NB4 (cell line): ENCODE measurements at regions not wholly inside any gene's neighbourhood (a gene's known extent, or its start where the extent isn't known, plus 50 kb on each side); places are given as distances from the start of the nearest gene placed in this dataset.

Experiments
- POLR2A ChIP-seq: IDR thresholded peaks from 2 replicates; pipeline ENCODE4 v1.6.1; 2011; ENCODE audit warnings: mild to moderate bottlenecking; ENCODE audit not compliant: insufficient read length; ENCODE audit errors: extremely low read depth
- TF ChIP-seq, protein P1 (sequence below): IDR thresholded peaks from 2 replicates; pipeline ENCODE4 v1.6.1; 2011; ENCODE audit warnings: low read depth, low read length

DNA sequence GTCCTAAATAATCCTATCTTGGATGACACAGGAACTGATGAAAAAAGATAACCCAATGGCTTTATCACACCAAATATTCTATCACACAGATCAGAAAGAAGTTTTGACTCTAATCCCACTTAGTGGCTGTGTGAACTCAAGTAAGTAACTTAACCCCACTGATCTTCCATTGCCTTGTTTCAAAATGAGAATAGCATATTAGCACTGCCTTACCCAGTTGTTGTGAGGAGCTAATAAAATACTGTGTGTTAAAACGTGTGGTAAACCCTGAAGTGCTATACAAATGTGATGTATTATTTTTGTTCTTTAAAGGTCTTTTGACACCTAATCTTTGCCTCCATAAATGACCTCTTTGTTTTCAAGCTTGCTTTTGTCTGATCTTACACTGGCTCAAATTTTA lies 60.9 kb upstream of the ARID2 start:
- TF ChIP-seq, protein P1, sequence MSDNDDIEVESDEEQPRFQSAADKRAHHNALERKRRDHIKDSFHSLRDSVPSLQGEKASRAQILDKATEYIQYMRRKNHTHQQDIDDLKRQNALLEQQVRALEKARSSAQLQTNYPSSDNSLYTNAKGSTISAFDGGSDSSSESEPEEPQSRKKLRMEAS, result no peak
- no peak for TF ChIP-seq POLR2A
